Mesenchymal stem cell (in vitro differentiated cells and primary cell): ENCODE measurements at regions not wholly inside any gene's neighbourhood (a gene's known extent, or its start where the extent isn't known, plus 50 kb on each side); places are given as distances from the start of the nearest gene placed in this dataset.

Experiments
- DNase-seq: peaks from one replicate; pipeline ENCODE4 v3.0.0-alpha.2; 2013
- H2AFZ ChIP-seq: one replicate; pipeline ENCODE4 v1.6.1; 2013; ENCODE audit warnings: low read depth, mild to moderate bottlenecking, control low read depth, inconsistent platforms, low read length, moderate library complexity
- H2AK5ac ChIP-seq: 2 replicates; pipeline ENCODE4 v1.6.1; 2013; ENCODE audit warnings: low read length, moderate library complexity, mild to moderate bottlenecking, inconsistent platforms; ENCODE audit not compliant: severe bottlenecking
- H2BK120ac ChIP-seq: one replicate; pipeline ENCODE4 v1.6.1; 2013; ENCODE audit warnings: low read depth, mild to moderate bottlenecking, inconsistent platforms, low read length, moderate library complexity
- H2BK12ac ChIP-seq, 2 experiments: one replicate each; pipeline ENCODE4 v1.6.1; 2013; ENCODE audit warnings: inconsistent platforms in 2 of 2, low read length in 2 of 2, mild to moderate bottlenecking in 2 of 2, moderate library complexity in 2 of 2, control low read depth in 1 of 2
- H2BK15ac ChIP-seq: one replicate; pipeline ENCODE4 v1.6.1; 2013; ENCODE audit warnings: mild to moderate bottlenecking, low read depth, inconsistent platforms; ENCODE audit not compliant: poor library complexity, severe bottlenecking
- H2BK5ac ChIP-seq: 2 replicates; pipeline ENCODE4 v1.6.1; 2013; ENCODE audit warnings: low read depth, mild to moderate bottlenecking, low read length, control low read depth, inconsistent platforms; ENCODE audit not compliant: poor library complexity, severe bottlenecking
- H3K14ac ChIP-seq, 2 experiments: one replicate each; pipeline ENCODE4 v1.6.1; 2013; ENCODE audit warnings: inconsistent platforms in 2 of 2, low read length in 2 of 2, control low read depth in 1 of 2, mild to moderate bottlenecking in 1 of 2, moderate library complexity in 1 of 2
- H3K18ac ChIP-seq, 2 experiments: one replicate each; pipeline ENCODE4 v1.6.1; 2013; ENCODE audit warnings: inconsistent platforms in 2 of 2, low read length in 2 of 2, control low read depth in 1 of 2, low read depth in 1 of 2, mild to moderate bottlenecking in 1 of 2
- H3K23ac ChIP-seq, 2 experiments: one replicate each; pipeline ENCODE4 v1.6.1; 2013; ENCODE audit warnings: inconsistent platforms in 2 of 2, low read length in 2 of 2, mild to moderate bottlenecking in 2 of 2, moderate library complexity in 2 of 2, control low read depth in 1 of 2
- H3K27ac ChIP-seq: 2 replicates; pipeline ENCODE4 v1.5.1; 2013; ENCODE audit warnings: mild to moderate bottlenecking, moderate library complexity, low read length, control low read depth, inconsistent platforms; ENCODE audit not compliant: poor library complexity, severe bottlenecking
- H3K27me3 ChIP-seq, 2 experiments: 2 replicates each; pipeline versions ENCODE4 v1.6.1 to v1.7.0; 2013; ENCODE audit warnings: low read length in 2 of 2, mild to moderate bottlenecking in 2 of 2, moderate library complexity in 2 of 2, control low read depth in 1 of 2, inconsistent platforms in 1 of 2; ENCODE audit not compliant: control insufficient read depth in 1 of 2, insufficient read depth in 1 of 2
- H3K36me3 ChIP-seq, 2 experiments: 2 replicates each; pipeline versions ENCODE4 v1.6.1 to v1.7.0; 2013; ENCODE audit warnings: low read length in 2 of 2, control low read depth in 1 of 2, inconsistent platforms in 1 of 2, low read depth in 1 of 2, mild to moderate bottlenecking in 1 of 2; ENCODE audit not compliant: insufficient read depth in 2 of 2, control insufficient read depth in 1 of 2
- H3K4ac ChIP-seq, 2 experiments: one replicate each; pipeline ENCODE4 v1.6.1; 2013; ENCODE audit warnings: inconsistent platforms in 2 of 2, low read length in 2 of 2, mild to moderate bottlenecking in 2 of 2, moderate library complexity in 2 of 2, control low read depth in 1 of 2, low read depth in 1 of 2
- H3K4me1 ChIP-seq: 2 replicates; pipeline ENCODE4 v1.6.1; 2013; ENCODE audit warnings: low read depth, low read length, control low read depth; ENCODE audit not compliant: control insufficient read depth, insufficient read depth
- H3K4me2 ChIP-seq: 2 replicates; pipeline ENCODE4 v1.6.1; 2013; ENCODE audit warnings: low read length, mild to moderate bottlenecking, inconsistent platforms; ENCODE audit not compliant: poor library complexity, severe bottlenecking
- H3K4me3 ChIP-seq, 2 experiments: 2 replicates each; pipeline versions ENCODE4 v1.5.1 to v1.7.0; 2013; ENCODE audit warnings: low read length in 2 of 2, mild to moderate bottlenecking in 2 of 2, control low read depth in 1 of 2, low read depth in 1 of 2; ENCODE audit not compliant: insufficient read depth in 1 of 2
- H3K79me1 ChIP-seq: replicated peaks from 2 replicates; pipeline ENCODE4 v1.6.1; 2013; ENCODE audit warnings: mild to moderate bottlenecking, control low read depth, low read length, inconsistent platforms; ENCODE audit not compliant: poor library complexity, severe bottlenecking
- H3K9ac ChIP-seq: 2 replicates; pipeline ENCODE4 v1.7.0; 2013; ENCODE audit warnings: mild to moderate bottlenecking, low read length, moderate library complexity
- H3K9me3 ChIP-seq: 2 replicates; pipeline ENCODE4 v1.7.0; 2013; ENCODE audit warnings: mild to moderate bottlenecking, low read length; ENCODE audit not compliant: control insufficient read depth
- H4K8ac ChIP-seq: one replicate; pipeline ENCODE4 v1.6.1; 2013; ENCODE audit warnings: inconsistent platforms, mild to moderate bottlenecking, low read length, moderate library complexity
- H4K91ac ChIP-seq: one replicate; pipeline ENCODE4 v1.6.1; 2013; ENCODE audit warnings: mild to moderate bottlenecking, low read length, inconsistent platforms
- WGBS: methylation state at CpG from one replicate; pipeline ENCODE4 v1.1.7; 2013; ENCODE audit warnings: mixed read lengths; 5-methylcytosine and 5-hydroxymethylcytosine counted together

- H3K4ac ChIP-seq = no peak overlapping the region
- DNase-seq = no peak
- no peak overlapping the region for H3K14ac ChIP-seq
- H3K27me3 ChIP-seq = no peaks in the 10 kb centered on the region
- no peaks in the 10 kb centered on the region for H3K9me3 ChIP-seq
- H3K9ac ChIP-seq = no peak overlapping the region
- H2BK12ac ChIP-seq = no peak overlapping the region
- H3K4me1 ChIP-seq = no peaks in the 10 kb centered on the region
- H3K4me3 ChIP-seq = no peak overlapping the region
- H2BK120ac ChIP-seq = no peak overlapping the region
- H4K8ac ChIP-seq = no peak overlapping the region
- no peak overlapping the region for H2BK15ac ChIP-seq
- no peak overlapping the region for H4K91ac ChIP-seq
- no peaks in the 10 kb centered on the region for H3K79me1 ChIP-seq
- H3K36me3 ChIP-seq = no peaks in the 10 kb centered on the region
- H2BK5ac ChIP-seq = no peak overlapping the region
- H3K4me2 ChIP-seq = no peak overlapping the region
- no peak overlapping the region for H2AFZ ChIP-seq
- no peak overlapping the region for H3K27ac ChIP-seq
- no peak overlapping the region for H2AK5ac ChIP-seq
- no peak overlapping the region for H3K23ac ChIP-seq
- H3K18ac ChIP-seq = no peak overlapping the region
These were observed 1416.4 kb downstream of the DSC3 start for GRCh38 chr18:29626094-29626493.

DNA sequence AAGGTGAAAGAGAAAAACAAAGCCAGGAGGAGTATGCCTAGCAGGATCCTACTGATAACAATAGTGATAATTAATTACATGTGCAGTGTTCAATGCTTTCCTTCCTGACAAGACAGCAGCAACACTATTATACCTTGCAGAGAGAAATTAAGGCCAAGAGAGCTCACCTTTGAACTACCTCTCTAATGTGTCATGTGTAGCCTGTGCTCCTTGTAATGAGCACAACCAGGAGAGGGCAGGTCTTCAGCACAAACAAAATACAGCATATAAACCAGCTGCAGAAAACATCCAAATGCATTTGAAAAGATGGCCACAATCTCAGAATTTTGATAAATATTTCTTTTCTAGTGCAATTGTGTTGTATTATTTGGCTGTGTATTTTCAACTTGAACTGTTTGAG, 1425.7 kb downstream of the DSC3 start:
- H3K4me2 ChIP-seq = no peak overlapping the region
- DNase-seq = no peak
- H3K27me3 ChIP-seq = no peaks in the 10 kb centered on the region
- H2BK15ac ChIP-seq = no peak overlapping the region
- H4K91ac ChIP-seq = no peak overlapping the region
- no peak overlapping the region for H4K8ac ChIP-seq
- no peaks in the 10 kb centered on the region for H3K4me1 ChIP-seq
- H2BK12ac ChIP-seq = no peak overlapping the region
- no peak overlapping the region for H2BK5ac ChIP-seq
- H2BK120ac ChIP-seq = no peak overlapping the region
- H3K4me3 ChIP-seq = no peak overlapping the region
- H3K36me3 ChIP-seq = no peaks in the 10 kb centered on the region
- no peak overlapping the region for H3K23ac ChIP-seq
- no peaks in the 10 kb centered on the region for H3K79me1 ChIP-seq
- H2AFZ ChIP-seq = no peak overlapping the region
- no peak overlapping the region for H3K18ac ChIP-seq
- no peak overlapping the region for H3K14ac ChIP-seq
- H3K27ac ChIP-seq = no peak overlapping the region
- no peak overlapping the region for H3K4ac ChIP-seq
- H3K9ac ChIP-seq = no peak overlapping the region
- H3K9me3 ChIP-seq = no peaks in the 10 kb centered on the region
- H2AK5ac ChIP-seq = no peak overlapping the region

DNA sequence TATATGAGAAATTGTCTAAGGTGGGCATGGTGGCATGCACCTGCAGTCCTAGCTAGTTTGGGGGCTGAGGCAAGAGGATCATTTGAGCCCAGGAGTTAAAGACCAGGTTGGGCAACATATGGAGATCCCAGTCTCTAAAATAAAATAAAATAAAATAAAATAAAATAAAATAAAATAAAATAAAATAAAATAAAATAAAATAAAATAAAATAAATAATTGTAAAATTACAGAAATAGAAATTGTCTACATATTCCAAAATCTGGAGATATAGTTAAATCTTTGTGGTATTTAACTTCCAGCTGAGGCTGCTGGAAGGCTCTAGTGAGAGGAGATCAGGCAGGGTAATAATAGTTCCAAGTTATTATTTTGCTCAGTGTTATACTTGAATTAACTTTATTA, 1432.1 kb upstream of the CDH2 start:
- H3K4me1 ChIP-seq = no peaks in the 10 kb centered on the region

DNA sequence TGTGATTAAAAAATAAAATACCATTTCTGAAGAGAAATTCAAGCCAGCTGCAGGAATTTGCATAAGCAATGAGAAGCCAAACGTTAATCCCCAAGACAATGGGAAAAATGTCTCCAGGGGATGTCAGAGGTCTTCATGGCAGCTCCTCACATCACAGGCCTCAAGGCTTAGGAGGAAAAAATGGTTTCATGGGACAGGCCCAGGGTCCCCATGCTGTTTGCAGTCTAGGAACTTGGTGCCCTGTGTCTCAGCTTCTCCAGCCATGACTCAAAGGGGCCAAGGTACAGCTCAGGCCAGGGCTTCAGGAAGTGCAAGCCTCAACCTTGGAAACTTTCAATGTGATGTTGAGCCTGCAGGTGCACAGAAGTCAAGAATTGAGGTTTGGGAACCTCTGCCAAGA, 1428.4 kb upstream of the CDH2 start:
- H3K4me1 ChIP-seq = no peaks in the 10 kb centered on the region
- H2AFZ ChIP-seq = no peak overlapping the region
- H2BK12ac ChIP-seq = no peak overlapping the region
- no peak overlapping the region for H4K8ac ChIP-seq
- no peaks in the 10 kb centered on the region for H3K79me1 ChIP-seq
- H3K9ac ChIP-seq = no peak overlapping the region
- no peak overlapping the region for H2AK5ac ChIP-seq
- H3K4me3 ChIP-seq = no peak overlapping the region
- H3K23ac ChIP-seq = no peak overlapping the region
- 84% methylated on average over 1 of the region's 1 CpG for WGBS
- H4K91ac ChIP-seq = no peak overlapping the region
- H3K18ac ChIP-seq = no peak overlapping the region
- H2BK15ac ChIP-seq = no peak overlapping the region
- H2BK120ac ChIP-seq = no peak overlapping the region
- no peak for DNase-seq
- H3K4me2 ChIP-seq = no peak overlapping the region
- H3K27ac ChIP-seq = no peak overlapping the region
- H2BK5ac ChIP-seq = no peak overlapping the region
- no peaks in the 10 kb centered on the region for H3K36me3 ChIP-seq
- H3K14ac ChIP-seq = no peak overlapping the region
- no peak overlapping the region for H3K4ac ChIP-seq
- H3K9me3 ChIP-seq = peaks cover 20% of the 10 kb centered on the region
- no peaks in the 10 kb centered on the region for H3K27me3 ChIP-seq

More for the DNA sequence above, 1432.1 kb upstream of the CDH2 start:
- H3K9ac ChIP-seq = no peak overlapping the region
- H2BK12ac ChIP-seq = no peak overlapping the region
- no peak overlapping the region for H3K14ac ChIP-seq
- no peak overlapping the region for H3K18ac ChIP-seq
- no peak overlapping the region for H3K4me2 ChIP-seq
- H3K23ac ChIP-seq = no peak overlapping the region
- H2BK15ac ChIP-seq = no peak overlapping the region
- no peak overlapping the region for H3K4me3 ChIP-seq
- peaks cover 17% of the 10 kb centered on the region for H3K9me3 ChIP-seq
- no peak overlapping the region for H3K27ac ChIP-seq
- no peak overlapping the region for H2BK120ac ChIP-seq
- no peak overlapping the region for H2AK5ac ChIP-seq
- no peak overlapping the region for H4K91ac ChIP-seq
- H3K36me3 ChIP-seq = no peaks in the 10 kb centered on the region
- H3K4ac ChIP-seq = no peak overlapping the region
- no peaks in the 10 kb centered on the region for H3K27me3 ChIP-seq
- no peaks in the 10 kb centered on the region for H3K79me1 ChIP-seq
- H2AFZ ChIP-seq = no peak overlapping the region
- DNase-seq = no peak
- no peak overlapping the region for H4K8ac ChIP-seq
- H2BK5ac ChIP-seq = no peak overlapping the region
